GM12878 (cell line): ENCODE measurements at regions not wholly inside any gene's neighbourhood (a gene's known extent, or its start where the extent isn't known, plus 50 kb on each side); places are given as distances from the start of the nearest gene placed in this dataset.

Source experiments
- ATAC-seq: fragments of 200-7000 bp; cut with Tn5 transposase; 3 replicates; pipeline ENCODE4 v1.9.1; 2020; ENCODE audit warnings: mild to moderate bottlenecking, moderate library complexity
- BruUV-seq: library from RNA; stranded (reverse); fragments of 400-500 nt; replicated peaks from 2 replicates; lab custom pipeline; 2021; lab: Mats Ljungman, UMichigan
- CTCF ChIA-PET: fragments of 300-600 bp; sonication (Branson Sonifier 250); formaldehyde crosslinking; extraction: SDS; loops from one replicate; lab custom pipeline; 2021; ENCODE audit warnings: inconsistent platforms; lab: Yijun Ruan, JAX
- POLR2A ChIA-PET: fragments of 350-600 bp; formaldehyde crosslinking; extraction: SDS; loops from one replicate; lab custom pipeline; 2021; ENCODE audit warnings: inconsistent platforms; lab: Charles Lee
- RAD21 ChIA-PET: fragments of 300-600 bp; sonication (Branson Sonifier 250); formaldehyde crosslinking; loops from one replicate; lab custom pipeline; 2023; ENCODE audit warnings: antibody characterized with exemption; ENCODE audit not compliant: unreplicated experiment; lab: Charles Lee
- SMC1A ChIA-PET: fragments of 300-600 bp; sonication (Branson Sonifier 250); formaldehyde crosslinking; loops from one replicate; lab custom pipeline; 2023; ENCODE audit not compliant: unreplicated experiment, uncharacterized antibody; lab: Charles Lee
- DNase-seq: peaks from one replicate; pipeline ENCODE4 v3.0.0-alpha.2; 2011; ENCODE audit warnings: low read depth, low spot score
- FAIRE-seq: peaks from 3 replicates; lab custom pipeline; 2011; peaks lifted over from hg19 to GRCh38; lab: Jason Lieb, UNC
- H2AFZ ChIP-seq: 2 replicates; pipeline ENCODE4 v1.6.0; 2011; ENCODE audit warnings: low read depth, low read length, control low read depth; ENCODE audit not compliant: control insufficient read depth
- H3K27ac ChIP-seq: 2 replicates; pipeline ENCODE4 v1.5.1; 2011; ENCODE audit warnings: control low read depth; ENCODE audit not compliant: control insufficient read depth, insufficient read depth
- H3K27me3 ChIP-seq, 2 experiments: replicated peaks in 1 of 2; 2 replicates each; pipeline versions ENCODE4 v1.6.0 to v1.6.1; 2011; ENCODE audit warnings: low read length in 1 of 2; ENCODE audit not compliant: control insufficient read depth in 2 of 2, insufficient read depth in 2 of 2
- H3K36me3 ChIP-seq, 2 experiments: 2 replicates each; pipeline ENCODE4 v1.5.1; 2011; ENCODE audit warnings: low read length in 1 of 2; ENCODE audit not compliant: control insufficient read depth in 2 of 2, insufficient read depth in 2 of 2
- H3K4me1 ChIP-seq: 2 replicates; pipeline ENCODE4 v1.6.1; 2011; ENCODE audit warnings: mild to moderate bottlenecking, low read length, moderate library complexity, mixed read lengths; ENCODE audit not compliant: control insufficient read depth, insufficient read depth
- H3K4me2 ChIP-seq: 2 replicates; pipeline ENCODE4 v1.6.0; 2011; ENCODE audit warnings: control low read depth; ENCODE audit not compliant: control insufficient read depth, insufficient read depth
- H3K4me3 ChIP-seq: fragments of 200-600 bp; sonication (generic); 2 replicates; pipeline ENCODE4 v1.5.1; 2016
- H3K79me2 ChIP-seq: 2 replicates; pipeline ENCODE4 v1.6.0; 2011; ENCODE audit warnings: low read length; ENCODE audit not compliant: control insufficient read depth, insufficient read depth
- H3K9ac ChIP-seq: 2 replicates; pipeline ENCODE4 v1.8.0; 2011; ENCODE audit warnings: low read length, control low read depth, mixed read lengths; ENCODE audit not compliant: control insufficient read depth, insufficient read depth
- H3K9me3 ChIP-seq: replicated peaks from 3 replicates; pipeline ENCODE4 v1.5.1; 2011; ENCODE audit warnings: mild to moderate bottlenecking, low read length; ENCODE audit not compliant: control insufficient read depth, insufficient read depth
- H4K20me1 ChIP-seq: 2 replicates; pipeline ENCODE4 v1.6.0; 2011; ENCODE audit not compliant: control insufficient read depth, insufficient read depth
- BMI1 ChIP-seq: fragments of 450-650 bp; IDR thresholded peaks from 2 replicates; pipeline ENCODE4 v1.6.1; 2016; ENCODE audit warnings: mild to moderate bottlenecking, moderate library complexity, borderline replicate concordance
- CBX3 ChIP-seq: fragments of 200-600 bp; sonication (generic); IDR thresholded peaks from 2 replicates; pipeline ENCODE4 v1.6.1; 2016; ENCODE audit warnings: low read depth, borderline replicate concordance
- CHD2 ChIP-seq: IDR thresholded peaks from 2 replicates; pipeline ENCODE4 v1.6.1; 2011; ENCODE audit warnings: low read depth, low read length, improper control_type of control experiment, borderline replicate concordance
- CREB1 ChIP-seq: IDR thresholded peaks from 2 replicates; pipeline ENCODE4 v1.6.1; 2012; ENCODE audit warnings: low read depth, mild to moderate bottlenecking, inconsistent platforms
- HDAC2 ChIP-seq: fragments of 200-600 bp; sonication (generic); IDR thresholded peaks from 2 replicates; pipeline ENCODE4 v1.6.1; 2017
- JUND ChIP-seq: IDR thresholded peaks from 2 replicates; pipeline ENCODE4 v1.6.1; 2012; ENCODE audit warnings: low read depth, mild to moderate bottlenecking, low read length, improper control_type of control experiment, moderate library complexity
- NR2F1 ChIP-seq: fragments of 450-650 bp; conservative IDR thresholded peaks from 2 replicates; pipeline ENCODE4 v1.6.1; 2017; ENCODE audit warnings: mild to moderate bottlenecking
- PAX8 ChIP-seq: fragments of 450-650 bp; IDR thresholded peaks from 2 replicates; pipeline ENCODE4 v1.6.1; 2017; ENCODE audit warnings: mild to moderate bottlenecking, moderate library complexity
- POLR2AphosphoS2 ChIP-seq: IDR thresholded peaks from 2 replicates; pipeline ENCODE4 v1.6.1; 2011; ENCODE audit warnings: low read depth, mild to moderate bottlenecking, low read length, improper control_type of control experiment, moderate library complexity
- RB1 ChIP-seq: fragments of 450-650 bp; formaldehyde crosslinking; IDR thresholded peaks from 2 replicates; pipeline ENCODE4 v1.6.1; 2017; ENCODE audit warnings: mild to moderate bottlenecking, borderline replicate concordance
- YY1 ChIP-seq: IDR thresholded peaks from 2 replicates; pipeline ENCODE4 v1.6.1; 2011; ENCODE audit warnings: low read depth, mild to moderate bottlenecking, low read length
- ZNF217 ChIP-seq: fragments of 450-650 bp; IDR thresholded peaks from 2 replicates; pipeline ENCODE4 v1.6.1; 2017; ENCODE audit warnings: antibody characterized with exemption, mild to moderate bottlenecking
- ZNF384 ChIP-seq: IDR thresholded peaks from 2 replicates; pipeline ENCODE4 v1.6.1; 2012; ENCODE audit warnings: low read depth, mild to moderate bottlenecking, low read length, improper control_type of control experiment, borderline replicate concordance
- WGBS: methylation state at CpG from one replicate; pipeline ENCODE4 v1.1.6; 2016; ENCODE audit warnings: low lambda C conversion rate; ENCODE audit not compliant: insufficient replicate concordance, insufficient coverage; ENCODE audit errors: missing lambda C conversion rate; 5-methylcytosine and 5-hydroxymethylcytosine counted together
- in situ Hi-C: fragments of 300-500 bp; cut with MboI; formaldehyde crosslinking; loops from 9 replicates; pipeline ENCODE4 v1.14.3; 2018; ENCODE audit warnings: mixed read lengths
- intact Hi-C: fragments of 100-400 bp; cut with micrococcal nuclease; formaldehyde crosslinking; loops from one replicate; pipeline ENCODE4 v1.14.2; 2022; ENCODE audit not compliant: unreplicated experiment
- TF ChIP-seq, protein P1 (sequence below): IDR thresholded peaks from 2 replicates; pipeline ENCODE4 v1.6.1; 2011; ENCODE audit warnings: mild to moderate bottlenecking, low read depth, low read length, moderate library complexity; ENCODE audit not compliant: insufficient replicate concordance

GRCh38 chr9:1362845-1363244 is 312.7 kb downstream of the DMRT2 start:
- no TSS peak for BruUV-seq
- SMC1A ChIA-PET: interaction anchor here (0.9 kb wide), 1 partner anchor 8 kb away, joined by 3 read pairs; no protein-coding TSS in a partner anchor

GRCh38 chr9:1366276-1366675 is 316.1 kb downstream of the DMRT2 start:
- CTCF ChIA-PET: interaction anchor here (0.6 to 1.5 kb wide), 3 partner anchors 17 to 94 kb away, joined by 3 to 4 read pairs (median 3); no protein-coding TSS in a partner anchor
- Histone ChIP-seq H3K36me3 (no peaks in the 10 kb centered on the region), H3K4me3 (no peak overlapping the region), H4K20me1 (no peaks in the 10 kb centered on the region), H3K4me1 (no peaks in the 10 kb centered on the region), H3K27me3 (no peaks in the 10 kb centered on the region), H2AFZ (no peak overlapping the region), H3K4me2 (no peak overlapping the region), H3K79me2 (no peaks in the 10 kb centered on the region), H3K9ac (no peak overlapping the region), H3K27ac (no peak overlapping the region), H3K9me3 (no peaks in the 10 kb centered on the region)
- 34% methylated on average over 2 of the region's 2 CpGs for WGBS
- no peak for DNase-seq
- no TSS peak for BruUV-seq
- TF ChIP-seq HDAC2 (no peak), ZNF217 (no peak), CHD2 (no peak), CREB1 (no peak), NR2F1 (no peak), BMI1 (no peak), POLR2AphosphoS2 (no peak), RB1 (no peak), JUND (no peak), PAX8 (no peak), YY1 (no peak)
- TF ChIP-seq, protein P1, sequence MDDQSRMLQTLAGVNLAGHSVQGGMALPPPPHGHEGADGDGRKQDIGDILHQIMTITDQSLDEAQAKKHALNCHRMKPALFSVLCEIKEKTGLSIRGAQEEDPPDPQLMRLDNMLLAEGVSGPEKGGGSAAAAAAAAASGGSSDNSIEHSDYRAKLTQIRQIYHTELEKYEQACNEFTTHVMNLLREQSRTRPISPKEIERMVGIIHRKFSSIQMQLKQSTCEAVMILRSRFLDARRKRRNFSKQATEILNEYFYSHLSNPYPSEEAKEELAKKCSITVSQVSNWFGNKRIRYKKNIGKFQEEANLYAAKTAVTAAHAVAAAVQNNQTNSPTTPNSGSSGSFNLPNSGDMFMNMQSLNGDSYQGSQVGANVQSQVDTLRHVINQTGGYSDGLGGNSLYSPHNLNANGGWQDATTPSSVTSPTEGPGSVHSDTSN: no peak
- in situ Hi-C loops: no loop called here
- POLR2A ChIA-PET: no interaction called here
- SMC1A ChIA-PET: interaction anchor here (0.7 to 1.0 kb wide), 2 partner anchors 95 to 388 kb away, joined by 3 read pairs; no protein-coding TSS in a partner anchor
- ATAC-seq: peak; percentile 73
- FAIRE-seq: no peak
- intact Hi-C loops: no loop called here
- RAD21 ChIA-PET: interaction anchor here (0.6 kb wide), 1 partner anchor 54 kb away, joined by 3 read pairs; no protein-coding TSS in a partner anchor

More at GRCh38 chr9:1362845-1363244, 312.7 kb downstream of the DMRT2 start:
- POLR2A ChIA-PET: interaction anchor here (0.5 kb wide), 1 partner anchor 1092 kb away, joined by 5 read pairs; no protein-coding TSS in a partner anchor
- H3K9me3 ChIP-seq: no peaks in the 10 kb centered on the region
- DNase-seq (no peak), ATAC-seq (no peak), FAIRE-seq (no peak)
- RAD21 ChIA-PET: no interaction called here
- no peak for TF ChIP-seq HDAC2
- TF ChIP-seq CBX3: no peak
- no peak for TF ChIP-seq ZNF384
- no peaks in the 10 kb centered on the region for H3K27me3 ChIP-seq
- H3K9ac ChIP-seq: no peak overlapping the region
- H3K36me3 ChIP-seq: no peaks in the 10 kb centered on the region
- no peaks in the 10 kb centered on the region for H4K20me1 ChIP-seq
- H3K4me2 ChIP-seq: no peak overlapping the region
- 9% methylated on average over 6 of the region's 6 CpGs for WGBS
- H3K79me2 ChIP-seq: no peaks in the 10 kb centered on the region
- in situ Hi-C loops: no loop called here
- no peak overlapping the region for H3K27ac ChIP-seq
- intact Hi-C loops: no loop called here
- no peak overlapping the region for H2AFZ ChIP-seq
- no peaks in the 10 kb centered on the region for H3K4me1 ChIP-seq
- CTCF ChIA-PET: interaction anchor here (0.6 to 1.1 kb wide), 3 partner anchors 22 to 353 kb away, joined by 3 to 4 read pairs (median 3); no protein-coding TSS in a partner anchor
- H3K4me3 ChIP-seq: no peak overlapping the region
